PC-3 (cell line): ENCODE measurements at regions not wholly inside any gene's neighbourhood (a gene's known extent, or its start where the extent isn't known, plus 50 kb on each side); places are given as distances from the start of the nearest gene placed in this dataset.

ENCODE experiments used
- ATAC-seq: fragments of 200-7000 bp; cut with Tn5 transposase; 2 replicates; pipeline ENCODE4 v1.9.1; 2020; ENCODE audit warnings: mild to moderate bottlenecking, moderate library complexity
- BruUV-seq: library from RNA; stranded (reverse); fragments of 400-500 nt; replicated peaks from 2 replicates; lab custom pipeline; 2021; lab: Mats Ljungman, UMichigan
- CTCF ChIA-PET: fragments of 300-600 bp; sonication (Branson Sonifier 250); formaldehyde crosslinking; loops from one replicate; lab custom pipeline; 2022; ENCODE audit warnings: antibody characterized with exemption; lab: Charles Lee
- POLR2A ChIA-PET: fragments of 300-600 bp; sonication (Branson Sonifier 250); formaldehyde crosslinking; loops from one replicate; lab custom pipeline; 2022; ENCODE audit warnings: antibody characterized with exemption; ENCODE audit not compliant: unreplicated experiment; lab: Charles Lee
- DNase-seq: peaks from one replicate; pipeline ENCODE4 v3.0.0-alpha.2; 2015
- H2AFZ ChIP-seq: fragments of 300-600 bp; sonication (generic); 2 replicates; pipeline ENCODE4 v1.6.0; 2016; ENCODE audit warnings: antibody characterized with exemption, low read length
- H3F3A ChIP-seq: fragments of 300-600 bp; sonication (generic); one replicate; pipeline ENCODE4 v1.6.0; 2017; ENCODE audit warnings: antibody characterized with exemption, low read length, control low read depth, mild to moderate bottlenecking; ENCODE audit not compliant: unreplicated experiment
- H3K27ac ChIP-seq: fragments of 300-600 bp; sonication (generic); 2 replicates; pipeline ENCODE4 v1.5.1; 2016; ENCODE audit warnings: mild to moderate bottlenecking, low read length
- H3K27me3 ChIP-seq: fragments of 300-600 bp; sonication (generic); 2 replicates; pipeline ENCODE4 v1.6.1; 2016; ENCODE audit warnings: low read length, mixed read lengths
- H3K36me3 ChIP-seq: fragments of 300-600 bp; sonication (generic); 2 replicates; pipeline ENCODE4 v1.6.1; 2016; ENCODE audit warnings: low read depth, mixed run types, low read length, mixed read lengths
- H3K4me1 ChIP-seq: fragments of 300-600 bp; sonication (generic); 2 replicates; pipeline ENCODE4 v1.5.1; 2016; ENCODE audit warnings: low read length; ENCODE audit not compliant: insufficient read depth
- H3K4me2 ChIP-seq: fragments of 300-600 bp; sonication (generic); 2 replicates; pipeline ENCODE4 v1.6.0; 2016; ENCODE audit warnings: low read length
- H3K4me3 ChIP-seq: fragments of 300-600 bp; sonication (generic); 2 replicates; pipeline ENCODE4 v1.5.1; 2016; ENCODE audit warnings: mild to moderate bottlenecking, low read length, mixed read lengths
- H3K79me2 ChIP-seq: fragments of 300-600 bp; sonication (generic); 2 replicates; pipeline ENCODE4 v1.6.1; 2017; ENCODE audit warnings: low read length, mixed read lengths
- H3K9ac ChIP-seq: fragments of 300-600 bp; sonication (generic); 2 replicates; pipeline ENCODE4 v1.6.0; 2016; ENCODE audit warnings: mild to moderate bottlenecking, low read length
- H3K9me2 ChIP-seq: fragments of 300-600 bp; sonication (generic); replicated peaks from 2 replicates; pipeline ENCODE4 v1.6.1; 2016; ENCODE audit warnings: mixed run types, low read length, mixed read lengths
- H3K9me3 ChIP-seq: fragments of 300-600 bp; sonication (generic); 2 replicates; pipeline ENCODE4 v1.6.1; 2016; ENCODE audit warnings: low read length, mixed read lengths
- H4K20me1 ChIP-seq: fragments of 300-600 bp; sonication (generic); 2 replicates; pipeline ENCODE4 v1.6.1; 2016; ENCODE audit warnings: low read length, mixed read lengths
- EZH2 ChIP-seq: fragments of 300-600 bp; sonication (generic); IDR thresholded peaks from one replicate; pipeline ENCODE4 v1.6.1; 2017; ENCODE audit warnings: antibody characterized with exemption, mild to moderate bottlenecking, low read length; ENCODE audit not compliant: unreplicated experiment
- EZH2phosphoT487 ChIP-seq: fragments of 300-600 bp; sonication (generic); IDR thresholded peaks from 2 replicates; pipeline ENCODE4 v1.6.1; 2018; ENCODE audit warnings: mild to moderate bottlenecking, antibody characterized with exemption, low read length, borderline replicate concordance
- intact Hi-C: fragments of 100-400 bp; cut with micrococcal nuclease; formaldehyde crosslinking; loops from 2 replicates; pipeline ENCODE4 v1.9.0; 2023
- TF ChIP-seq, protein P1 (sequence below): fragments of 300-600 bp; sonication (generic); conservative IDR thresholded peaks from 2 replicates; pipeline ENCODE4 v1.5.1; 2017; ENCODE audit warnings: antibody characterized with exemption, low read depth, mild to moderate bottlenecking, low read length

DNA sequence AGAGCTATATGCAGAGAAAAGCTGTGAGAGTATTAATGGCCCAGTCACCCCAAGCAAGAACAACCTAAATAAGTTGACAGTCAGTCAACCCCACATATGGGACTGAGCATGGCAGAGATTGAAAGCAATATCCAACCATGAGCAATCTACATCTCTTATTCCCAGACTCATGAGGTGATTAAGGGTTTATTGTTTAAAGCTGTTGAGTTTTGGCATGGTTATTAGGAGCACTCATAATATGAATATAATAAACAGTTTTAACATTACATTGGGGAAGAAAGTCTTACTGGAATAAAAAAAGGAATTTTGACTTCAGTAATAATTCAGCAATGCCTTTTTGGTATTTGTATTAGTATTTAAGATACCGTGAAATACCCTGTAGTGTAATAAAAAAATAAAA lies 1627.4 kb downstream of the STIM2 start:
- H3K4me2 ChIP-seq: no peak overlapping the region
- no peak overlapping the region for H3K27ac ChIP-seq
- H3K9me2 ChIP-seq: no peaks in the 10 kb centered on the region
- no TSS peak for BruUV-seq
- H3K79me2 ChIP-seq: no peaks in the 10 kb centered on the region
- H3K9ac ChIP-seq: no peak overlapping the region
- no peaks in the 10 kb centered on the region for H3K4me1 ChIP-seq
- H3K27me3 ChIP-seq: no peaks in the 10 kb centered on the region
- DNase-seq (no peak), ATAC-seq (no peak)
- POLR2A ChIA-PET: no interaction called here
- no peaks in the 10 kb centered on the region for H3K36me3 ChIP-seq
- H3F3A ChIP-seq: no peaks in the 10 kb centered on the region
- no peaks in the 10 kb centered on the region for H4K20me1 ChIP-seq
- H3K4me3 ChIP-seq: no peak overlapping the region
- no peak for TF ChIP-seq EZH2phosphoT487
- no peak for TF ChIP-seq EZH2
- TF ChIP-seq, protein P1, sequence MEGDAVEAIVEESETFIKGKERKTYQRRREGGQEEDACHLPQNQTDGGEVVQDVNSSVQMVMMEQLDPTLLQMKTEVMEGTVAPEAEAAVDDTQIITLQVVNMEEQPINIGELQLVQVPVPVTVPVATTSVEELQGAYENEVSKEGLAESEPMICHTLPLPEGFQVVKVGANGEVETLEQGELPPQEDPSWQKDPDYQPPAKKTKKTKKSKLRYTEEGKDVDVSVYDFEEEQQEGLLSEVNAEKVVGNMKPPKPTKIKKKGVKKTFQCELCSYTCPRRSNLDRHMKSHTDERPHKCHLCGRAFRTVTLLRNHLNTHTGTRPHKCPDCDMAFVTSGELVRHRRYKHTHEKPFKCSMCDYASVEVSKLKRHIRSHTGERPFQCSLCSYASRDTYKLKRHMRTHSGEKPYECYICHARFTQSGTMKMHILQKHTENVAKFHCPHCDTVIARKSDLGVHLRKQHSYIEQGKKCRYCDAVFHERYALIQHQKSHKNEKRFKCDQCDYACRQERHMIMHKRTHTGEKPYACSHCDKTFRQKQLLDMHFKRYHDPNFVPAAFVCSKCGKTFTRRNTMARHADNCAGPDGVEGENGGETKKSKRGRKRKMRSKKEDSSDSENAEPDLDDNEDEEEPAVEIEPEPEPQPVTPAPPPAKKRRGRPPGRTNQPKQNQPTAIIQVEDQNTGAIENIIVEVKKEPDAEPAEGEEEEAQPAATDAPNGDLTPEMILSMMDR: no peak
- CTCF ChIA-PET: no interaction called here
- no peak overlapping the region for H2AFZ ChIP-seq
- H3K9me3 ChIP-seq: no peaks in the 10 kb centered on the region
- intact Hi-C loops: no loop called here

DNA sequence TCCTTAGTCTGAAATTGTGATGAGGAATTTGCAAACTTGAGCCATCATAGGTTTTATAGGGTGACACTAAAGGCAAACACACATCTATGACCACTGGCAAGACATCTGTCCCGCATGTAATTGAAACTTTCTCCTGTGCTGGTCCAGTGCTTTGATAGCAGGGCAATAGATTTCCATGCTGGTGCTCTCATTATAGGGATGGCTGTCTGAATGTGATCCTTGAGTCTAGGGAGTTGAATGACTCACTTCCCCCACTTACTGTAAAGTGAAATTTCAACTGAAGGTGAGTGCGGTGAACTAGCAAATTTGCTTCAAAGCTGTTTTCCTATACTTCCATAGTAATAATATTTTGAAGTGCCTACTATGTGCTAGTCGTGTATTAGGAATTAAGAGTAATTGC lies 1630.0 kb downstream of the STIM2 start:
- no peaks in the 10 kb centered on the region for H4K20me1 ChIP-seq
- no peaks in the 10 kb centered on the region for H3K9me3 ChIP-seq
- H2AFZ ChIP-seq: no peak overlapping the region
- ATAC-seq (no peak), DNase-seq (peak; percentile 35)
- CTCF ChIA-PET: no interaction called here
- no peak overlapping the region for H3K9ac ChIP-seq
- no peaks in the 10 kb centered on the region for H3K27me3 ChIP-seq
- intact Hi-C loops: no loop called here
- no peaks in the 10 kb centered on the region for H3K4me1 ChIP-seq
- POLR2A ChIA-PET: no interaction called here
- no peak overlapping the region for H3K4me3 ChIP-seq
- H3K27ac ChIP-seq: no peak overlapping the region
- TF ChIP-seq EZH2phosphoT487 (no peak), EZH2 (no peak)
- TF ChIP-seq, protein P1: no peak
- BruUV-seq: no TSS peak
- H3K79me2 ChIP-seq: no peaks in the 10 kb centered on the region
- H3K36me3 ChIP-seq: no peaks in the 10 kb centered on the region
- H3F3A ChIP-seq: no peaks in the 10 kb centered on the region
- H3K9me2 ChIP-seq: no peaks in the 10 kb centered on the region
- H3K4me2 ChIP-seq: no peak overlapping the region

DNA sequence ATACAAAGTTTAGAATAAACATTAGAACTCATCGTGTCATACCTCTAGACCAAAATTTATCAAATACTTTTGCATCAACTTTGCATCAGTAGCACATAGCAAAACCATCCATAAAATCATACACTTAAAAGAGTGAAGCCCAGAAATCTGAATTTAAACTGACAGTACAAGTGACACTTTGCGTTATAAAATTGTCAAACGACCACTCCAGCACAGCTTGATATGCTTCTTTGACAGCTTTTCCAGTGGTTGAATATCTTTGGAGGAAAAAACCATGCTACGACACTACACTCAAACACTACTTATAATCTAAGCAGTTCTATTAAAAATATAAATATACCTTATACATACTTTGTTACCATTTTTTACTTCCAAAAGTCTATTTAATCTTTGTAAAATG lies 1644.4 kb downstream of the STIM2 start:
- H3K9me2 ChIP-seq: no peaks in the 10 kb centered on the region
- BruUV-seq: no TSS peak
- ATAC-seq (no peak), DNase-seq (no peak)
- H4K20me1 ChIP-seq: no peaks in the 10 kb centered on the region
- no peak overlapping the region for H2AFZ ChIP-seq
- ChIA-PET POLR2A (no interaction called here), CTCF (no interaction called here)
- no peaks in the 10 kb centered on the region for H3K36me3 ChIP-seq
- no peaks in the 10 kb centered on the region for H3K9me3 ChIP-seq
- no peak overlapping the region for H3K27ac ChIP-seq
- no peaks in the 10 kb centered on the region for H3F3A ChIP-seq
- no peak overlapping the region for H3K4me3 ChIP-seq
- no peaks in the 10 kb centered on the region for H3K79me2 ChIP-seq
- H3K27me3 ChIP-seq: no peaks in the 10 kb centered on the region
- no peak overlapping the region for H3K4me2 ChIP-seq
- H3K9ac ChIP-seq: no peak overlapping the region
- no peaks in the 10 kb centered on the region for H3K4me1 ChIP-seq
- TF ChIP-seq, protein P1: no peak
- no peak for TF ChIP-seq EZH2phosphoT487
- intact Hi-C loops: no loop called here
